ENCODE measurements at regions not wholly inside any gene's neighbourhood (a gene's known extent, or its start where the extent isn't known, plus 50 kb on each side); places are given as distances from the start of the nearest gene placed in this dataset.

DNA sequence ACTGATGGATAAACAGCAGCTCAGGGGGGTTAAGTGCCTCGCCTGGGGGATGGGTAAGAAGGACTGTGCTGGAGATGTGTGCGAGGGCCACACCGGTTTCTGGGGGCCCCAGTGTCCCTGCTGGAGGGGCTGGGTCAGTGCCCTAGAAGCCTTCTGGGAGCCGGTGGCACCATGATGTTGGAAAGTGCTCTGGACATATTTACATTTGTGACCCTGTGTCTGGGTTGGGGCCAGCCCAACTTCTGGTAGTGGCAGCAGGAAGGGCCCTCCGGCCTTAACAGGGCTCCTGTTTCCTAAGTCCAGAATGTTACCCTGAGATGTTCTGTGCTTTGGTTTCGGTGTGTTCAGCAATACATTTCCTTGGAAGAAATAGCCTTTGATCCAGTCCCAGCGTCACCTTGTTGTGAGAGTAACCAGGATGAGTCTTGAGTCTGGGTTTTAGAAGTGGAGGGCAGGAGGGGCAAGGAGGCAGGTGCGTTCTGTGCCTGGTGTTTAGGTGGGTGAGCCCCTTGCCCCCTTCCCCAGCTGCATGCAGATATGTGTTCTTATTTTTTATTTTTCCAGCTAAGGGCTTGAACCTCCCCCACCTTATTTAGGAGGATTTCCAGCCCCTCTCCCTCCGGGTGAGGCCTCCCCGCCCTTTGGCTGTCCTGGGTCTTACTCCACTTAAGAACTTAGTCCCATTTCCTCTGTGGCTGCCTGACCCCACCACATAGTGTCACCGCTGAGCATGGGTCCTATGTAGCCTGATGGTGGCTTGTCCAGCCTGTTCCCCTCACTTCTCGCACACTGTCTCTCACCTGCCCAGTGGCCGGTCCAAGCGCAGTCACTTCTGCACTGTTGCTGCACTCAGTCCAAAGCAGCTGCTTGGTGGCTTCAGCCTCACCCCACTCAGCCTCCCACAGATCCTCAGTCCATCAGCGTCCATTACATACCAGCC lies 132.7 kb upstream of the HS6ST1 start:
- TF ChIP-seq, protein P1, sequence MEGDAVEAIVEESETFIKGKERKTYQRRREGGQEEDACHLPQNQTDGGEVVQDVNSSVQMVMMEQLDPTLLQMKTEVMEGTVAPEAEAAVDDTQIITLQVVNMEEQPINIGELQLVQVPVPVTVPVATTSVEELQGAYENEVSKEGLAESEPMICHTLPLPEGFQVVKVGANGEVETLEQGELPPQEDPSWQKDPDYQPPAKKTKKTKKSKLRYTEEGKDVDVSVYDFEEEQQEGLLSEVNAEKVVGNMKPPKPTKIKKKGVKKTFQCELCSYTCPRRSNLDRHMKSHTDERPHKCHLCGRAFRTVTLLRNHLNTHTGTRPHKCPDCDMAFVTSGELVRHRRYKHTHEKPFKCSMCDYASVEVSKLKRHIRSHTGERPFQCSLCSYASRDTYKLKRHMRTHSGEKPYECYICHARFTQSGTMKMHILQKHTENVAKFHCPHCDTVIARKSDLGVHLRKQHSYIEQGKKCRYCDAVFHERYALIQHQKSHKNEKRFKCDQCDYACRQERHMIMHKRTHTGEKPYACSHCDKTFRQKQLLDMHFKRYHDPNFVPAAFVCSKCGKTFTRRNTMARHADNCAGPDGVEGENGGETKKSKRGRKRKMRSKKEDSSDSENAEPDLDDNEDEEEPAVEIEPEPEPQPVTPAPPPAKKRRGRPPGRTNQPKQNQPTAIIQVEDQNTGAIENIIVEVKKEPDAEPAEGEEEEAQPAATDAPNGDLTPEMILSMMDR (conservative IDR thresholded peaks at IDR 0.05 in 1 of 2, IDR thresholded peaks at IDR 0.05 in 1 of 2; ENCODE audit: low read depth in 1 of 2, low read length in 2 of 2) = no peak
- no peak for TF ChIP-seq EZH2 (IDR thresholded peaks at IDR 0.05; ENCODE audit: low read length, missing control alignments)
